GM21423 (cell line): ENCODE measurements at regions not wholly inside any gene's neighbourhood (a gene's known extent, or its start where the extent isn't known, plus 50 kb on each side); places are given as distances from the start of the nearest gene placed in this dataset.
"Not testable (repeated sequence)": the region's sequence is repeated elsewhere in the genome, so short reads cannot be mapped to it uniquely, and the experiment has no call there.

Experiments
- ATAC-seq: cut with Tn5 transposase; IDR thresholded peaks from one replicate; pipeline ENCODE4 v1.9.1; 2021; ENCODE audit warnings: mild to moderate bottlenecking, moderate library complexity; ENCODE audit not compliant: unreplicated experiment

DNA sequence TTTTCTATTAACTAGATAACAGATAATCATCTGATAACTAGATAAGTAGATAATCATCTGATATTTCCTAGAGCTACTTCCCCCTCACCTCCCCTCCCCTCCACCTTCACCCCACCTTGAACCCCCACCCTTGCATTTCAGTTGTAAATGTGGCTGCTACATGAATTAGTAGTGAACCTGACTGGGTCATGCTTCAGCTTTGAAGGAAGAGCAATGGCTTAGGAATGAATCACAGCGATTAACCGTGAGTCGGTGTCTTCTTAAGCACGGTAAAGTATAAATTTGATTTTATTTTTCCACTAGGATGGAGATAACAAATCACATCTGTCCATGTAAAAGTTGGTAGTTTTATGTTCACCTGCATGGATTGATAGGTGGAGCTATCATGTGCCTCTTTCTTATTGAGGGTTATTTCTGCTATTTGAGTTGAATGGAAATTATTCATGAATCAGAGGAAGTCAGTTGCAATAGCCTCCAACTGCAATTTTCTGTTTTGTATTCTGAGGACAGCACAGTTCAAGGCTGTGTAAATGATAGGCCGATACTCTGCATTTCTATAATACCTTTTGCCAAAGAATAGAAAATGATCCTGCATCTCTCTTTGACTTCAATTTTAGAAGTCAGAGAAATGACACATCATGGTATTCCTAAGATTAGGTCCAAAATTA lies 235.0 kb downstream of the PTGER3 start:
- ATAC-seq, result no peak

GRCh38 chr1:70818401-70818800 lies 229.2 kb downstream of the PTGER3 start:
- no peak for ATAC-seq

DNA sequence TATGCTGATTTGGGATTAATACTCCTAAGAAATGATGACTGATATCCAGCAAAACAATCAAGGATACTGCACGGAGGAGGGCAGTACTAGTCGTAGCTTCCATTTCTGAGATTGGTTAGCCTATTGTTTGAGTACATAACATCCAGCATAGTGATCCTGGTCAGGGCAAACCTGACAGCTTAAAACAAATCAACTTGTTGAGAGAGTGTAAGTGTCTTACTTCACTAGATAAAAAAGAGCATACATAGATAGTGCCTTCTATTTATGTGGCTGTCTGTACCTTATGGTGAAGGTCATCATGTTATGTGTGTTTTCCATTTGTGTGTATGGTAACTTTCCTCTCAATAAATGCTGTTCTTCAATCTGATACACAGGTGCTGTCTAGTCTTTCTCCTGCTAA lies 228.4 kb downstream of the PTGER3 start:
- ATAC-seq, result no peak

- ATAC-seq, result no peak
These were observed 227.8 kb downstream of the PTGER3 start for GRCh38 chr1:70819785-70820184.

DNA sequence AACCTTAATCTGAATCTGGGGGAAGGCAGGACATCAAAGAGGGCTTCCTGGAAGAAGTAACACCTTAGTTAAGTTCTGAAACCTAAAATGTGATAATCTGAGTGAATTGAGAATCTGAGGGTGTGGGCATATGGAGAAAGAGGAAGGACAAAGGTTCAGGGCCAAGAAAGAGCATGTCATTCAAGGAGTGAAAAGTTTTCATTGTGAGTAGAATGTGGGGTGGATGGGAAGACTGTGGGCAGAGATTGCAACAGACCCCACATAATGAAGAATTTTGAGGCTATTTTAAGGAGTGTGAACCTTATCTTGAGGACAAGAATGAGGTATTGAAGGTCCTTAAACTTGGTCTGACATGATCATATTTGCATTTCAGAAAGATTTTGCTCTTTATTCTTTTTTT lies 227.2 kb downstream of the PTGER3 start:
- ATAC-seq, result no peak

GRCh38 chr1:70820995-70821394 lies 226.6 kb downstream of the PTGER3 start:
- ATAC-seq, result no peak

- ATAC-seq, result no peak
These were observed 221.2 kb downstream of the PTGER3 start for GRCh38 chr1:70826428-70826827.

GRCh38 chr1:70827030-70827429 lies 220.6 kb downstream of the PTGER3 start:
- no peak for ATAC-seq

- ATAC-seq, result no peak
These were observed 219.4 kb downstream of the PTGER3 start for GRCh38 chr1:70828177-70828576.

DNA sequence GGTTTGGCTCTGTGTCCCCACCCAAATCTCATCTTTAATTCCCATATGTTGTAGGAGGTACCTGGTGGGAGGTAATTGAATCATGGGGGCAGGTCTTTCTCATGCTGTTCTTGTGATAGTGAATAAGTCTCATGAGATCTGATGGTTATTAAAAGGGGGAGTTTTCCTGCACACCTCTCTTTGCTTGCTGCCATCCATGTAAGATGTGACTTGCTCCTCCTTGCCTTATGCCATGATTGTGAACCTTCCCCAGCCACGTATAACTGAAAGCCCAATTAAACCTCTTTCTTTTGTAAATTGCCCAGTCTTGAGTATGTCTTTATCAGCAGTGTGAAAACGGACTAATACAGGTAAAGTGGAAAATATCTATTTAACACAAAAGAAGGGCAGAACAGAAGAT lies 213.3 kb downstream of the PTGER3 start:
- not testable (repeated sequence) for ATAC-seq

- ATAC-seq, result no peak
These were observed 211.2 kb downstream of the PTGER3 start for GRCh38 chr1:70836456-70836855.

GRCh38 chr1:70840260-70840953 lies 207.2 kb downstream of the PTGER3 start:
- ATAC-seq, result no peak

DNA sequence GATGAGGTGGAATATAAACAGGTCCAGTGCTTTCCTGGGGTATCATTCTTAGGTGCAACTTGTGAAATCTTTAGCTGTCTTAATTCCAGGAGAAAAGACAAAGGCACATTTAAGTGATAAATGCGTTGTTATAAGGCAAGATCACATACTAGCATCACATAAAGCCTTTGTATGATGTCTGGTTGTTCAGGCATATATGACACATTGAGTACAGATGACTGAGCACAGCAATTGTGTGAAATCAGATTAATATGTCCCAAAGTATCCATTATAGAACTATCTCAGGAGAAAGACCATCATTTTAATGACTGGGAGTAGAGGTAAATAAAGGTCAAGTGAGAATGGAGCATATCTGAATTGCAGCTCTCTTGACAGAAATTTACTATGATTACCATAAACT lies 205.1 kb downstream of the PTGER3 start:
- ATAC-seq, result no peak

GRCh38 chr1:70843452-70843851 lies 204.2 kb downstream of the PTGER3 start:
- no peak for ATAC-seq

- ATAC-seq, result no peak
These were observed 200.6 kb downstream of the PTGER3 start for GRCh38 chr1:70847013-70847412.

DNA sequence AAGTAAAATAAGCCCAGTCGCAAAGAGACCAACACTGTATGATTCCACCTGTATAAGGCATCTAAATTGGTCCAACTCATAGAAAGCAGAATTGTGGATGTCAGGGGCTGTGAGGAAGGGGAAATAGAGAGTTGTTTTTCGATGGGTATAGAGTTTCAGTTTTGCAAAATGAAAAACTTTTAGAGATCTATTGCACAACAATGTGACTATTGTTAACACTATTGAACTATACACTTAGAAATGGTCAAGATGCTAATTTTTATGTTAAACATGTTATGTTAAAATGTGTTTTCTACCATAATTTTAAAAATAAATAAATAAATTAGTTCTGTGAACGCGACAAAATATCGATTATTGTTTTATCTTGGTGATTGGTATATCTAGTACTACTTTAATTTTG lies 192.4 kb downstream of the PTGER3 start:
- ATAC-seq, result no peak

GRCh38 chr1:70856201-70856600 lies 191.4 kb downstream of the PTGER3 start:
- no peak for ATAC-seq

DNA sequence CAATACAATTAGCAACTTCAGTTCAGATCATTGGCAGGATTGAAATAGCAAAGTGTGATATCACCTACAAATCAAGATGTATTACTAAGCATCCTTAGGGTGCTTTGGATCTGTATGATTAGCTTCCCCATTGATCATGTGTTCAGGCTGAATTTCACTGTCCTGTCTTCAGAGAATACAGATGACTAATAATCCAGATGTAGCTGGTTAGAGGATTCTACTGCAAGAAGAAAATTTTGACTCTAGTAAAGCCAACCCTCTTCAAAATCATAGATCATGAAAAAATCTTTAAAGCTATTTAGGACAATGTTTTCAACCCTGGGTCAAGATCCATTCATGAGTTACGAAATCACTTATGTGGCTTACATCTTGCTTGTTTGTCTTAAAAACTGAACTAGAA lies 184.4 kb downstream of the PTGER3 start:
- ATAC-seq, result no peak

- ATAC-seq, result no peak
These were observed 183.3 kb downstream of the PTGER3 start for GRCh38 chr1:70864302-70864701.

GRCh38 chr1:70866542-70867264 lies 180.9 kb downstream of the PTGER3 start:
- ATAC-seq, result no peak

DNA sequence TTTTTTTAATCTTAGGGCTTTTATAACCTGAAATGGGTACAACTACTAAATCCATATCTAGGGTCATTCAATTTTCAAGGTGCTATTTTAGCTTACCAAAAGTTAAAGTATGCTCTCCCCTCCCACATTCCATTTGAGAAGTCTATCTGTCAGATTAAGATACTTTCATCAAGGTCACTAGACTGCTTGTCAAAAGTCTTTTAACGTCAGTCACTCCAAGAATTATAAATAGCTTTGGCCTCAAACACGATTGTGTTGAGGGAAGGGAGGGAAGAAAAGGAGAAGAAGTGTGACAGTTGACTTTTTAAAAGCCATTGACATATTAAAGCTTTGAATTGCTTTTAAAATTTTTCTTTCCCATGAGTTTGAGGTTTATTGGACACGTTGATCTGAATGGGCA lies 175.8 kb downstream of the PTGER3 start:
- ATAC-seq, result no peak

GRCh38 chr1:70874063-70874462 lies 173.6 kb downstream of the PTGER3 start:
- ATAC-seq, result no peak
